GM21723 (cell line): ENCODE measurements at regions not wholly inside any gene's neighbourhood (a gene's known extent, or its start where the extent isn't known, plus 50 kb on each side); places are given as distances from the start of the nearest gene placed in this dataset.

ENCODE experiments used
- ATAC-seq: cut with Tn5 transposase; IDR thresholded peaks from one replicate; pipeline ENCODE4 v1.9.1; 2021; ENCODE audit warnings: mild to moderate bottlenecking, moderate library complexity; ENCODE audit not compliant: unreplicated experiment

GRCh38 chr9:94159069-94159939 is 75.0 kb downstream of the PTPDC1 start:
- no peak for ATAC-seq

- no peak for ATAC-seq
Measured at GRCh38 chr9:94160594-94161501, 76.6 kb downstream of the PTPDC1 start.

- no peak for ATAC-seq
Measured at GRCh38 chr9:94161673-94162072, 77.4 kb downstream of the PTPDC1 start.

- no peak for ATAC-seq
Measured at GRCh38 chr9:94164806-94165549, 80.7 kb downstream of the PTPDC1 start.

- ATAC-seq = peak; percentile 89
Measured at GRCh38 chr9:94165592-94166235, 81.5 kb downstream of the PTPDC1 start.

GRCh38 chr9:94166236-94166975 is 82.1 kb downstream of the PTPDC1 start:
- peak; percentile 71 for ATAC-seq

- peak; percentile 7 for ATAC-seq
Measured at GRCh38 chr9:94166976-94167346, 82.7 kb downstream of the PTPDC1 start.

- ATAC-seq = no peak
Measured at GRCh38 chr9:94167376-94167890, 83.2 kb downstream of the PTPDC1 start.

- no peak for ATAC-seq
Measured at GRCh38 chr9:94168203-94169000, 84.1 kb downstream of the PTPDC1 start.

GRCh38 chr9:94169968-94170367 is 85.7 kb downstream of the PTPDC1 start:
- ATAC-seq = no peak

- no peak for ATAC-seq
Measured at GRCh38 chr9:94173632-94174031, 85.5 kb upstream of the ZNF169 start.

GRCh38 chr9:94174164-94174563 is 84.9 kb upstream of the ZNF169 start:
- ATAC-seq = no peak

GRCh38 chr9:94175669-94176068 is 83.4 kb upstream of the ZNF169 start:
- ATAC-seq = no peak

GRCh38 chr9:94176608-94177007 is 82.5 kb upstream of the ZNF169 start:
- ATAC-seq = no peak

- peak; percentile 59 for ATAC-seq
Measured at GRCh38 chr9:94178927-94179326, 80.2 kb upstream of the ZNF169 start.

GRCh38 chr9:94181408-94182181 is 77.5 kb upstream of the ZNF169 start:
- ATAC-seq = no peak

GRCh38 chr9:94182532-94182931 is 76.6 kb upstream of the ZNF169 start:
- no peak for ATAC-seq
